Iris pigment epithelial cell (primary cell): ENCODE measurements at regions not wholly inside any gene's neighbourhood (a gene's known extent, or its start where the extent isn't known, plus 50 kb on each side); places are given as distances from the start of the nearest gene placed in this dataset.

Experiments
- DNase-seq: peaks from one replicate; pipeline ENCODE4 v3.0.0-alpha.2; 2011; ENCODE audit warnings: low read depth

GRCh38 chr5:74916831-74917710, 50.9 kb upstream of the FAM169A start:
- peak; percentile 66 for DNase-seq
